Endothelial cell (in vitro differentiated cells): ENCODE measurements at regions not wholly inside any gene's neighbourhood (a gene's known extent, or its start where the extent isn't known, plus 50 kb on each side); places are given as distances from the start of the nearest gene placed in this dataset.

ENCODE experiments used
- DNase-seq: peaks from one replicate; pipeline ENCODE4 v3.0.0; 2021; ENCODE audit warnings: low spot score
- H3K27ac Mint-ChIP-seq: one replicate; pipeline ENCODE4 v1.8.0; 2021; ENCODE audit warnings: mixed read lengths, inconsistent platforms; ENCODE audit not compliant: unreplicated experiment
- H3K27me3 Mint-ChIP-seq: one replicate; pipeline ENCODE4 v1.8.0; 2021; ENCODE audit warnings: mild to moderate bottlenecking, moderate library complexity, mixed read lengths, inconsistent platforms; ENCODE audit not compliant: unreplicated experiment
- H3K36me3 Mint-ChIP-seq: one replicate; pipeline ENCODE4 v1.8.0; 2021; ENCODE audit warnings: mild to moderate bottlenecking, low read depth, mixed read lengths, inconsistent platforms; ENCODE audit not compliant: unreplicated experiment
- H3K4me1 Mint-ChIP-seq: one replicate; pipeline ENCODE4 v1.8.0; 2021; ENCODE audit warnings: mild to moderate bottlenecking, mixed read lengths, inconsistent platforms; ENCODE audit not compliant: unreplicated experiment
- H3K4me3 Mint-ChIP-seq: one replicate; pipeline ENCODE4 v1.8.0; 2021; ENCODE audit warnings: mild to moderate bottlenecking, mixed read lengths, inconsistent platforms; ENCODE audit not compliant: unreplicated experiment
- H3K9me3 Mint-ChIP-seq: one replicate; pipeline ENCODE4 v1.8.0; 2021; ENCODE audit warnings: mixed read lengths, inconsistent platforms; ENCODE audit not compliant: unreplicated experiment
- CTCF ChIP-seq: fragments of 200-600 bp; sonication (generic); IDR thresholded peaks from one replicate; pipeline ENCODE4 v1.5.0; 2021; ENCODE audit warnings: antibody characterized with exemption; ENCODE audit not compliant: unreplicated experiment

GRCh38 chr6:91482498-91482897 is 895.6 kb upstream of the MAP3K7 start:
- Mint-ChIP-seq H3K4me1 (peaks cover 7% of the 10 kb centered on the region), H3K36me3 (no peaks in the 10 kb centered on the region), H3K4me3 (no peak overlapping the region), H3K9me3 (no peaks in the 10 kb centered on the region), H3K27ac (no peak overlapping the region), H3K27me3 (peaks cover 1% of the 10 kb centered on the region)
- TF ChIP-seq CTCF = no peak
- no peak for DNase-seq

DNA sequence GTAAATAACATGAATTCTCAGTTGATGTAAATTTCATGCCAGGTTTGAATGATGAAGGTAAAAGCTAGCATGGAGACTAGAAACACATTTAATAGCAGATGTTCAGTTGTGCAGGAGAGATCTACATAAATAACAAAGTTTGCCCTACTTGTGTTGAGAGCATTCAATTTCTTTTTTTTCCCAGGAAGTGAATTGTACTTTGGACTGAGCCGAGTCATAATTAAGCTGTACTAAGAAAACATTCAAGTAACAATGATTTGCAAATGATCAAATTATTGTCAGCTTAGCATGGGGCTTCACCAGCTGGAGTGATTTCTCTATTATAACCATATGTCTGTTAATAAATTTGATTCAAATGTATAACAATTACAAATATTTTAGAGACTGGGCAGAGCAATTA is 893.5 kb upstream of the MAP3K7 start:
- Mint-ChIP-seq H3K4me1 (peaks cover 13% of the 10 kb centered on the region), H3K27ac (no peak overlapping the region), H3K4me3 (no peak overlapping the region), H3K9me3 (no peaks in the 10 kb centered on the region), H3K36me3 (no peaks in the 10 kb centered on the region), H3K27me3 (peaks cover 1% of the 10 kb centered on the region)
- no peak for DNase-seq
- no peak for TF ChIP-seq CTCF

DNA sequence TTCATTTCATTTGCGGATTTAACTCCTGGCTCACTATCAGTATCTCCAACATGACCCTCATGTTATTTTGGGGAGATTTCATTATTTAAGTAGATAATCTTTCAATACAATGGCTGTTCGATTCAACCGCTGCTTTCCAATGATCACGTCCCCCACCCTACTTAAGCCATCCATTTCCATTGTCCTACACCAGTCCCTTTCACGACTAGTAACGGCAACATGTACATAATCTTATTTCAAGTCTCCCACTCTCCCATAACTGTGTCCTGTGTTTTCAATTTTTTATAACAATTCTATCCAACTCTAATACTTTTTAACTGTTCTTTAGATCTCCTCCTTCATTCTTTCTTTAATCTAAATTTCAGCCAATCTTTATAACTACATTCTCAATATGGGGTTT is 890.8 kb upstream of the MAP3K7 start:
- TF ChIP-seq CTCF = no peak
- no peak overlapping the region for H3K4me3 Mint-ChIP-seq

GRCh38 chr6:91476000-91476399 is 889.1 kb upstream of the MAP3K7 start:
- DNase-seq = no peak
- H3K4me3 Mint-ChIP-seq = no peak overlapping the region
- no peak overlapping the region for H3K27ac Mint-ChIP-seq
- H3K36me3 Mint-ChIP-seq = no peaks in the 10 kb centered on the region
- H3K27me3 Mint-ChIP-seq = peaks cover 1% of the 10 kb centered on the region
- peaks cover 12% of the 10 kb centered on the region for H3K4me1 Mint-ChIP-seq
- H3K9me3 Mint-ChIP-seq = no peaks in the 10 kb centered on the region
- no peak for TF ChIP-seq CTCF

More for the DNA sequence above, 890.8 kb upstream of the MAP3K7 start:
- H3K27me3 Mint-ChIP-seq = peaks cover 1% of the 10 kb centered on the region
- no peak overlapping the region for H3K27ac Mint-ChIP-seq
- no peaks in the 10 kb centered on the region for H3K9me3 Mint-ChIP-seq
- DNase-seq = no peak
- H3K4me1 Mint-ChIP-seq = peaks cover 12% of the 10 kb centered on the region
- H3K36me3 Mint-ChIP-seq = no peaks in the 10 kb centered on the region

- no peak for TF ChIP-seq CTCF
- H3K27ac Mint-ChIP-seq = no peak overlapping the region
- no peaks in the 10 kb centered on the region for H3K36me3 Mint-ChIP-seq
- H3K4me1 Mint-ChIP-seq = no peaks in the 10 kb centered on the region
- H3K27me3 Mint-ChIP-seq = no peaks in the 10 kb centered on the region
- H3K4me3 Mint-ChIP-seq = no peak overlapping the region
- H3K9me3 Mint-ChIP-seq = no peaks in the 10 kb centered on the region
- no peak for DNase-seq
Observed at GRCh38 chr6:91465393-91465792, 878.5 kb upstream of the MAP3K7 start.
